Urinary bladder (tissue), 3 donors: ENCODE measurements at regions not wholly inside any gene's neighbourhood (a gene's known extent, or its start where the extent isn't known, plus 50 kb on each side); places are given as distances from the start of the nearest gene placed in this dataset.

ENCODE experiments used
- DNase-seq: peaks from one replicate; pipeline ENCODE4 v3.0.0-alpha.2; 2015; ENCODE audit errors: extremely low spot score
- H3K27ac ChIP-seq: one replicate; pipeline ENCODE4 v1.5.1; 2013; ENCODE audit warnings: low read depth, mild to moderate bottlenecking, moderate library complexity
- H3K36me3 ChIP-seq: one replicate; pipeline ENCODE4 v1.6.1; 2013; ENCODE audit warnings: mild to moderate bottlenecking, moderate library complexity; ENCODE audit not compliant: insufficient read depth
- H3K4me1 ChIP-seq: one replicate; pipeline ENCODE4 v1.6.1; 2013; ENCODE audit warnings: mild to moderate bottlenecking, moderate library complexity; ENCODE audit not compliant: insufficient read depth
- H3K4me3 ChIP-seq: one replicate; pipeline ENCODE4 v1.5.1; 2013; ENCODE audit warnings: low read depth, low read length
- WGBS: extraction: QIAGEN DNeasy Blood & Tissue Kit; methylation state at CpG from one replicate; pipeline ENCODE4 v1.1.7; 2013; 5-methylcytosine and 5-hydroxymethylcytosine counted together
- donor health status: healthy with polysubstance abuse.
- donor health status: healthy.

GRCh38 chr3:103403191-103403590 lies 968.4 kb downstream of the ZPLD1 start:
- DNase-seq, result no peak
- 91% methylated on average over 2 of the region's 2 CpGs for WGBS
- no peaks in the 10 kb centered on the region for H3K4me1 ChIP-seq
- H3K27ac ChIP-seq, result no peak overlapping the region
- H3K36me3 ChIP-seq, result no peaks in the 10 kb centered on the region
- H3K4me3 ChIP-seq, result no peak overlapping the region

- WGBS, result 89% methylated on average over 7 of the region's 7 CpGs
Measured at GRCh38 chr3:103406320-103406850, 971.6 kb downstream of the ZPLD1 start.

GRCh38 chr3:103410231-103410630 lies 975.4 kb downstream of the ZPLD1 start:
- no peak overlapping the region for H3K27ac ChIP-seq
- no peaks in the 10 kb centered on the region for H3K36me3 ChIP-seq
- WGBS, result 71% methylated on average over 17 of the region's 17 CpGs
- H3K4me1 ChIP-seq, result no peaks in the 10 kb centered on the region
- no peak overlapping the region for H3K4me3 ChIP-seq
- DNase-seq, result no peak

More at GRCh38 chr3:103406320-103406850, 971.6 kb downstream of the ZPLD1 start:
- DNase-seq, result no peak
- H3K4me3 ChIP-seq, result no peak overlapping the region
- H3K4me1 ChIP-seq, result no peaks in the 10 kb centered on the region
- H3K36me3 ChIP-seq, result no peaks in the 10 kb centered on the region
- H3K27ac ChIP-seq, result no peak overlapping the region

DNA sequence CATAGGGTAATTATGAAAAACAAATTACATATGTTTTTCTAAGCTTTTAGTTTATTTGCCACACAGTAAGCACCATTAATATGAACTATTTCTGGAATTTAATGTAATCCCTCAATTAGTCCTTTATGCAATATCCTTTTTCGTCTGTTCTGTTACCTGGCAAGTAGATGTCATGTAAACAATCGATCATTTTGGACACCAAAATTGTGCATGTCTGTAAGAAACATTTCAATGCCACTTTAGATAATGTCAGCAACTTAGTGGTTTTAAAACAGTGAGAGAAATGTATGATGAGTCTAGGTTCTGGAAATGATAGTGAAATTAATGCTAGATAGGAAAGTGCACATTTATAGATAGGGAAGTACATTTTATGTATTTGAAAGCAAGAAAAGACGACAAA lies 986.6 kb downstream of the ZPLD1 start:
- no peak for DNase-seq
- Histone ChIP-seq H3K4me1 (no peaks in the 10 kb centered on the region), H3K27ac (no peak overlapping the region), H3K36me3 (no peaks in the 10 kb centered on the region), H3K4me3 (no peak overlapping the region)
- 81% methylated on average over 3 of the region's 3 CpGs for WGBS

DNA sequence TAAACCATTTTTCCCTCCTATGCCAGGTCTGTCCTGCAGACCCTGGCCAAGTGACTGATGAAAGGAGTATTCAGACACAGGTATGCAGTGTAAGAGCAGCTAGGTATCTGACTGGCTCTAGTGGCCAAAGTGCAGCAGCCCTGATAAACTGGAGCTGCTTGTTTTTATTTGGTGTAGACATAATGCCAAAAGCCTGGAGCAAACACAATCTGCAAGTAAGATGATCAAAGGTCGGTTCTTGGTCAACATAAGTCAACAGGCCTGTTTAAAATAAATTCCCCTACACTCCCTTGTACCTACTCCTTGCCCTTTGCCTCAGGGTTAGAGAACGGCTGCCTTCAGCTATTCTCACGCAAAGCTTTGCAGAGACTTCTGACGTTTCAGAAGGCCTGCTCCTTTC lies 1003.1 kb downstream of the ZPLD1 start:
- Histone ChIP-seq H3K36me3 (no peaks in the 10 kb centered on the region), H3K4me3 (no peak overlapping the region), H3K4me1 (no peaks in the 10 kb centered on the region), H3K27ac (no peak overlapping the region)
- no peak for DNase-seq
- 87% methylated on average over 4 of the region's 4 CpGs for WGBS

DNA sequence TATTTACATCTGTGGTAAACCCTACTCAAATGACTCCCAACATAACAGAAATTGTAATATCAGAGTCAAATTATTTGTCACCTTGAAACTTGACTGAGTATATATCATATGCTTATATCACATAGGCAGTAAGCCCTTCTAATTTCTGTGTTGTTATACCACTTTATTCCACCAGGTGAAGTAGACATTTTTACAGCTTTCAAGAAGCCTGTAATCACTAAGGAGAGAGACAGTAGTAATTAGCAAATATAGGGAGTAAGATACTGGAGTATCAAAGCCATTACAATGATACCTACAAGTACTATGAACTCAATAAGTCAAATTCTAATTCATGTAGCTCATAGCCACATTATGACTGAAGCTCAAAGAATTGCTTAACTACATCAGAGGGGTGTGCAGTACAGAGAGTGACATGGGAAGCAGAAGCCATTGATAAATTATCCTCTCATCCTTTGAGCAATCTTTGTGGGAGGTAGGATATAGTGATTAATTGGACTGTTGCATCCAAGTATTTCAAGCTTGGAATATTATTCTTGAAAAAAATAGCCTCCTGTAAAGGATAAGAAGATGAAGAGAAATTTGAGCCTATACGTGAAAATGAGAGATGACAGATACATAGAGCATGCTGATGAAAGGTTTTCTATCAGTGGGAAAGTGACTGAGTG lies 1005.9 kb downstream of the ZPLD1 start:
- DNase-seq, result no peak
- 60% methylated on average over 1 of the region's 1 CpG for WGBS

DNA sequence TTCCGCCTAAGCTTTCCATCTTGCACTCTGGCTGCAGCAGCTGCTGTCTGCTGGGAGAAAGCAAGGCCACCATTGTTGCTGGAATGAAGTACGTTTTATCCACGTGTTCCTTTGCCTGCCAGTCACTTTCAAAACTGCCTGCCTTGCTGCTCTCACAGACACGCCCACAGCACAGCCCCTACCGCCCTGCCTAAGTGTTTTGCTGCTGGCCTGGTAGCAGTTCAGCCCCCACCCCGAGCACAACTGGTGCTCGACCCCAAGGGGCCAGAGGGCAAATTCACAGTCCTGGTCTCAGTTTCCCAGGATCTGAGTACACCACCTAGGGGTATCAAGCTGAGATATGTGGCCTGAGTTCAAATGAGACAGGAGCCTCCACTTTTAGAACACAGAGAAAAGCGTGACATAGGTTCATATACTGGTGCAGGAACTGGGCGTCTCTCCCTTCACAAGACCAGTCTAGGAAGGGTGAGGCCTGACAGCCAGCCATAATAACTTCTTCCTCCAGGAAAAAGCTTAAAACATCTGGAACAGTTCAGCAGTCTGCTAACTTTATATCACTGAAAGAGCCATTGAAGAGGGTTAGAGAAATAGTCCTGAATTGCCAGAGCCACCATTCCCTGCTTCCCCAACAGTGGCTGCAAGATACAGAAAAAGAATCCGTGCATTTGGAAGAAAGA lies 1012.3 kb downstream of the ZPLD1 start:
- H3K4me1 ChIP-seq, result no peaks in the 10 kb centered on the region
- H3K4me3 ChIP-seq, result no peak overlapping the region
- H3K36me3 ChIP-seq, result no peaks in the 10 kb centered on the region
- no peak for DNase-seq
- 73% methylated on average over 10 of the region's 10 CpGs for WGBS
- H3K27ac ChIP-seq, result no peak overlapping the region

More for the DNA sequence above, 1005.9 kb downstream of the ZPLD1 start:
- no peaks in the 10 kb centered on the region for H3K4me1 ChIP-seq
- H3K4me3 ChIP-seq, result no peak overlapping the region
- H3K27ac ChIP-seq, result no peak overlapping the region
- no peaks in the 10 kb centered on the region for H3K36me3 ChIP-seq

GRCh38 chr3:103453152-103453551 lies 1018.3 kb downstream of the ZPLD1 start:
- no peak for DNase-seq

GRCh38 chr3:103459815-103460214 lies 1025.0 kb downstream of the ZPLD1 start:
- Histone ChIP-seq H3K4me3 (no peak overlapping the region), H3K36me3 (no peaks in the 10 kb centered on the region), H3K4me1 (no peaks in the 10 kb centered on the region), H3K27ac (no peak overlapping the region)
- no peak for DNase-seq
- WGBS, result 92% methylated on average over 3 of the region's 3 CpGs

More at GRCh38 chr3:103453152-103453551, 1018.3 kb downstream of the ZPLD1 start:
- Histone ChIP-seq H3K4me3 (no peak overlapping the region), H3K27ac (no peak overlapping the region), H3K36me3 (no peaks in the 10 kb centered on the region), H3K4me1 (no peaks in the 10 kb centered on the region)
- 75% methylated on average over 1 of the region's 1 CpG for WGBS

- Histone ChIP-seq H3K4me1 (no peaks in the 10 kb centered on the region), H3K27ac (no peak overlapping the region), H3K4me3 (no peak overlapping the region), H3K36me3 (no peaks in the 10 kb centered on the region)
- no peak for DNase-seq
- WGBS, result 68% methylated on average over 5 of the region's 5 CpGs
Measured at GRCh38 chr3:103470498-103470897, 1035.7 kb downstream of the ZPLD1 start.

DNA sequence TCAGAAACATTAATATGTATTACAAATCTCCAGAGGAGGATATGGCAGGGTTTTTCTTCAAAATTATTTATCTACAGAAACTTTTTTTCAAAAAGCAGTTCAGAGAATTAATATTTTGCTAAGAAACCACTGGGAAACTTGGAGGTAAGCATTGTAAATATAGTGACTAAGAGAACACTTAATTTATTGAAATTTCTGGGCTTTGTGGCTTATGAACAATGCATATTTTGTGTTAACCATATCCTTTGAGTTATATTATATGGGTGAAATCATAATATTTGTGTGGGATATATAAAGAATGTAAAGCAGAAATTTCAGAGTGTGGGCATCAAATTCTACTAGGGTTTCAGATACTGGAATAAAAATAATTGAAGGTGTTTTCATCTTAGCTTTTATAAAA lies 1059.2 kb downstream of the ZPLD1 start:
- Histone ChIP-seq H3K36me3 (no peaks in the 10 kb centered on the region), H3K4me1 (no peaks in the 10 kb centered on the region), H3K4me3 (no peak overlapping the region), H3K27ac (no peak overlapping the region)
- no peak for DNase-seq

- Histone ChIP-seq H3K36me3 (no peaks in the 10 kb centered on the region), H3K4me3 (no peak overlapping the region), H3K27ac (no peak overlapping the region), H3K4me1 (no peaks in the 10 kb centered on the region)
- no peak for DNase-seq
- 76% methylated on average over 3 of the region's 3 CpGs for WGBS
Measured at GRCh38 chr3:103494512-103494911, 1059.7 kb downstream of the ZPLD1 start.

GRCh38 chr3:103495186-103495585 lies 1060.4 kb downstream of the ZPLD1 start:
- Histone ChIP-seq H3K4me1 (no peaks in the 10 kb centered on the region), H3K4me3 (no peak overlapping the region), H3K27ac (no peak overlapping the region), H3K36me3 (no peaks in the 10 kb centered on the region)
- no peak for DNase-seq
- WGBS, result 88% methylated on average over 2 of the region's 2 CpGs

DNA sequence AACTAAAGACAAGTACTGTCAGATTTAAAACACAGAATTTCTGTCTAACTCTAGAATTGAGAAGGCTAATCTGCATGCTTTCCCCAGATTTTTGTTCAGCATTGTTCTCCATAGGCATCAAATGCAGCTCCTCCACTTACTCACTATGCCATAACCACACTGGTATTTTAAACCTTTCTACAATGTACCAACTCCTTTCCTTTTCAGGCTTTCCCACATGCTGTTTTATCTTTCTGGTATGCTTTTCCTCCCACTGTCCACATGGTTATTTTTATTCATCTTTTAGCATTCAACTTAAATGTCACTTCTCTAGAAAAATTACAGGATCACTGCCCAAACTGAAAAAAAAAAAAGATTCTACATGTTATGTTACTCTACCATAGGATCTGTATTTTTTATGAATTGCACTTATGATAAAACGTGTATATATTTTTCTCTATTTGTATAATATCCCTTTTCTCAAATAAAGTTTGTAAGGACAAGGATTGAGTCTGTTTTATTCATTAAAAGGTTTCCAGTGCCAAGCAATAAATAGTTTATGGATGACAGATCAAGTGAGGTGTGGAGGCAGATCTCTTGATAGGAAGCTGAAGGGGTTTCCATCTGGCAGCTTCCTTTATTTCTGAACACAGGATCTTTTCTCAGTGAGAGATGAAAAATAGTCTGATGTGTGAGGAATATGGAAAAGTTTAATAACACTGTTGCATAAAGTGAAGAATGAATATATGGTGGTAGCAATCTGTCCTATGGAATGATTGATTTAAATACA lies 1064.5 kb downstream of the ZPLD1 start:
- no peak overlapping the region for H3K4me3 ChIP-seq
- no peaks in the 10 kb centered on the region for H3K4me1 ChIP-seq
- H3K36me3 ChIP-seq, result no peaks in the 10 kb centered on the region
- WGBS, result 38% methylated on average over 1 of the region's 1 CpG
- H3K27ac ChIP-seq, result no peak overlapping the region
- no peak for DNase-seq
